ENCODE measurements at regions not wholly inside any gene's neighbourhood (a gene's known extent, or its start where the extent isn't known, plus 50 kb on each side); places are given as distances from the start of the nearest gene placed in this dataset.

DNA sequence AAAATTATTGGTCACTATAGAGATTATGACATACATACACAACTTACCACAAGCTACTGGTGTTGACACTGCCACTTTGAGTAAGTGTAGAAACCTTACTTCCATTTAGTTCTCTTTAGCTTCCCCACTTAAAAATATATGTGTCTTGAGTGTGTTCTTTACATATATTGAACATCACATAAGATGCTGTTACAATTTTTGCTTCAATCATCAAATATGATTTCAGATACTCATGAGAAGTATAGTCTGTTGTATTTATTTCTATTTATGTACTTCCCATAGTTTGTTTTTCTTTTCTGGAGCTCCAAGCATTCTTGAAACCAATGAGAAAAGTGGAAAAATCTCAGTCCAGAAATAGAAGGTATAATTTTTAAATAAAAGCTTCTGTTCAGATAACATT lies 102.7 kb upstream of the SDK1 start (continued):
- TF ChIP-seq, protein P1, sequence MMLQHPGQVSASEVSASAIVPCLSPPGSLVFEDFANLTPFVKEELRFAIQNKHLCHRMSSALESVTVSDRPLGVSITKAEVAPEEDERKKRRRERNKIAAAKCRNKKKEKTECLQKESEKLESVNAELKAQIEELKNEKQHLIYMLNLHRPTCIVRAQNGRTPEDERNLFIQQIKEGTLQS (CRISPR knock-in tag; conservative IDR thresholded peaks at IDR 0.05): no peak
- no peak for TF ChIP-seq ZNF263 (CRISPR knock-in tag; IDR thresholded peaks at IDR 0.05; ENCODE audit: low read depth)
- TF ChIP-seq, protein P2, sequence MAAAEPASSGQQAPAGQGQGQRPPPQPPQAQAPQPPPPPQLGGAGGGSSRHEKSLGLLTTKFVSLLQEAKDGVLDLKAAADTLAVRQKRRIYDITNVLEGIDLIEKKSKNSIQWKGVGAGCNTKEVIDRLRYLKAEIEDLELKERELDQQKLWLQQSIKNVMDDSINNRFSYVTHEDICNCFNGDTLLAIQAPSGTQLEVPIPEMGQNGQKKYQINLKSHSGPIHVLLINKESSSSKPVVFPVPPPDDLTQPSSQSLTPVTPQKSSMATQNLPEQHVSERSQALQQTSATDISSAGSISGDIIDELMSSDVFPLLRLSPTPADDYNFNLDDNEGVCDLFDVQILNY (CRISPR knock-in tag; IDR thresholded peaks at IDR 0.05): no peak
- no peak for TF ChIP-seq OVOL2 (CRISPR knock-in tag; IDR thresholded peaks at IDR 0.05; ENCODE audit: borderline replicate concordance)
- TF ChIP-seq, protein P3, sequence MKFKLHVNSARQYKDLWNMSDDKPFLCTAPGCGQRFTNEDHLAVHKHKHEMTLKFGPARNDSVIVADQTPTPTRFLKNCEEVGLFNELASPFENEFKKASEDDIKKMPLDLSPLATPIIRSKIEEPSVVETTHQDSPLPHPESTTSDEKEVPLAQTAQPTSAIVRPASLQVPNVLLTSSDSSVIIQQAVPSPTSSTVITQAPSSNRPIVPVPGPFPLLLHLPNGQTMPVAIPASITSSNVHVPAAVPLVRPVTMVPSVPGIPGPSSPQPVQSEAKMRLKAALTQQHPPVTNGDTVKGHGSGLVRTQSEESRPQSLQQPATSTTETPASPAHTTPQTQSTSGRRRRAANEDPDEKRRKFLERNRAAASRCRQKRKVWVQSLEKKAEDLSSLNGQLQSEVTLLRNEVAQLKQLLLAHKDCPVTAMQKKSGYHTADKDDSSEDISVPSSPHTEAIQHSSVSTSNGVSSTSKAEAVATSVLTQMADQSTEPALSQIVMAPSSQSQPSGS (CRISPR knock-in tag; IDR thresholded peaks at IDR 0.05; ENCODE audit: borderline replicate concordance, low read depth): no peak
- TF ChIP-seq, protein P4, sequence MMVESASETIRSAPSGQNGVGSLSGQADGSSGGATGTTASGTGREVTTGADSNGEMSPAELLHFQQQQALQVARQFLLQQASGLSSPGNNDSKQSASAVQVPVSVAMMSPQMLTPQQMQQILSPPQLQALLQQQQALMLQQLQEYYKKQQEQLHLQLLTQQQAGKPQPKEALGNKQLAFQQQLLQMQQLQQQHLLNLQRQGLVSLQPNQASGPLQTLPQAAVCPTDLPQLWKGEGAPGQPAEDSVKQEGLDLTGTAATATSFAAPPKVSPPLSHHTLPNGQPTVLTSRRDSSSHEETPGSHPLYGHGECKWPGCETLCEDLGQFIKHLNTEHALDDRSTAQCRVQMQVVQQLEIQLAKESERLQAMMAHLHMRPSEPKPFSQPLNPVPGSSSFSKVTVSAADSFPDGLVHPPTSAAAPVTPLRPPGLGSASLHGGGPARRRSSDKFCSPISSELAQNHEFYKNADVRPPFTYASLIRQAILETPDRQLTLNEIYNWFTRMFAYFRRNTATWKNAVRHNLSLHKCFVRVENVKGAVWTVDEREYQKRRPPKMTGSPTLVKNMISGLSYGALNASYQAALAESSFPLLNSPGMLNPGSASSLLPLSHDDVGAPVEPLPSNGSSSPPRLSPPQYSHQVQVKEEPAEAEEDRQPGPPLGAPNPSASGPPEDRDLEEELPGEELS (CRISPR knock-in tag; IDR thresholded peaks at IDR 0.05): no peak
- TF ChIP-seq, protein P5, sequence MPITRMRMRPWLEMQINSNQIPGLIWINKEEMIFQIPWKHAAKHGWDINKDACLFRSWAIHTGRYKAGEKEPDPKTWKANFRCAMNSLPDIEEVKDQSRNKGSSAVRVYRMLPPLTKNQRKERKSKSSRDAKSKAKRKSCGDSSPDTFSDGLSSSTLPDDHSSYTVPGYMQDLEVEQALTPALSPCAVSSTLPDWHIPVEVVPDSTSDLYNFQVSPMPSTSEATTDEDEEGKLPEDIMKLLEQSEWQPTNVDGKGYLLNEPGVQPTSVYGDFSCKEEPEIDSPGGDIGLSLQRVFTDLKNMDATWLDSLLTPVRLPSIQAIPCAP (CRISPR knock-in tag; IDR thresholded peaks at IDR 0.05): no peak

DNA sequence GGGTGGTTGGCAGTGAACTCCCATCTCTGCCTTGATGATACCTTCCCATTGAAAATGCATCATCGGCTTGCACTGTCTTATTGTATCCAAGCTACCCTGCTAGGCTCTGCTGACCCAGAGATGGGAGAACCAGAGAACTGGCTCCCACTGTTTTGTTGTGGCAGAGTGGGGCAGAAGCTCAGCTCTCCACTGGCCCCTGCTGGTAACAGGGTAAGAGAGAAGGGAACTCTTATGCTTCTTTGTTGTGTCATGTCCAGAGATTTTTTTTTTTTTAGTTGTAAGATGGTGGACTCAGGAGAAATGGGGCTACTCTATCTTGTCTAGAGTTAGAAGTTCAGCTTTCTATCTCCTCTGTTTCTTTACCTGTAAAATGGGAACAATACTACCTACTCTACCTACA lies 100.5 kb upstream of the SDK1 start:
- Mint-ChIP-seq H3K4me3 (no peak overlapping the region), H3K27ac (no peak overlapping the region), H3K27me3 (ENCODE audit: low read depth) (no peaks in the 10 kb centered on the region; the same call in 1 of the 2 replicates), H3K9me3 (peaks cover 10% of the 10 kb centered on the region), H3K36me3 (no peaks in the 10 kb centered on the region), H3K4me1 (peaks cover 30% of the 10 kb centered on the region)
- ChIA-PET CTCF (interaction anchor here (0.7 to 1.7 kb wide), 17 partner anchors 9 to 473 kb away, joined by 3 to 7 read pairs (median 4); partner anchors contain the start of gene SDK1), POLR2A (no interaction called here)
- peak; percentile 93 for ATAC-seq
- DNase-seq (ENCODE audit: low spot score): peak; percentile 72
- TF ChIP-seq IRF2 (CRISPR knock-in tag; IDR thresholded peaks at IDR 0.05; ENCODE audit: borderline replicate concordance, low read depth) (no peak), TEAD1 (CRISPR knock-in tag; IDR thresholded peaks at IDR 0.05) (no peak), ELF4 (CRISPR knock-in tag; IDR thresholded peaks at IDR 0.05; ENCODE audit: low read depth) (no peak), MXD4 (CRISPR knock-in tag; IDR thresholded peaks at IDR 0.05; ENCODE audit: borderline replicate concordance) (no peak), ETV6 (CRISPR knock-in tag; IDR thresholded peaks at IDR 0.05) (no peak)
- TF ChIP-seq, protein P6, sequence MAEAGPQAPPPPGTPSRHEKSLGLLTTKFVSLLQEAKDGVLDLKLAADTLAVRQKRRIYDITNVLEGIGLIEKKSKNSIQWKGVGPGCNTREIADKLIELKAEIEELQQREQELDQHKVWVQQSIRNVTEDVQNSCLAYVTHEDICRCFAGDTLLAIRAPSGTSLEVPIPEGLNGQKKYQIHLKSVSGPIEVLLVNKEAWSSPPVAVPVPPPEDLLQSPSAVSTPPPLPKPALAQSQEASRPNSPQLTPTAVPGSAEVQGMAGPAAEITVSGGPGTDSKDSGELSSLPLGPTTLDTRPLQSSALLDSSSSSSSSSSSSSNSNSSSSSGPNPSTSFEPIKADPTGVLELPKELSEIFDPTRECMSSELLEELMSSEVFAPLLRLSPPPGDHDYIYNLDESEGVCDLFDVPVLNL (CRISPR knock-in tag; IDR thresholded peaks at IDR 0.05; ENCODE audit: borderline replicate concordance, low read depth): no peak
- TF ChIP-seq, protein P7, sequence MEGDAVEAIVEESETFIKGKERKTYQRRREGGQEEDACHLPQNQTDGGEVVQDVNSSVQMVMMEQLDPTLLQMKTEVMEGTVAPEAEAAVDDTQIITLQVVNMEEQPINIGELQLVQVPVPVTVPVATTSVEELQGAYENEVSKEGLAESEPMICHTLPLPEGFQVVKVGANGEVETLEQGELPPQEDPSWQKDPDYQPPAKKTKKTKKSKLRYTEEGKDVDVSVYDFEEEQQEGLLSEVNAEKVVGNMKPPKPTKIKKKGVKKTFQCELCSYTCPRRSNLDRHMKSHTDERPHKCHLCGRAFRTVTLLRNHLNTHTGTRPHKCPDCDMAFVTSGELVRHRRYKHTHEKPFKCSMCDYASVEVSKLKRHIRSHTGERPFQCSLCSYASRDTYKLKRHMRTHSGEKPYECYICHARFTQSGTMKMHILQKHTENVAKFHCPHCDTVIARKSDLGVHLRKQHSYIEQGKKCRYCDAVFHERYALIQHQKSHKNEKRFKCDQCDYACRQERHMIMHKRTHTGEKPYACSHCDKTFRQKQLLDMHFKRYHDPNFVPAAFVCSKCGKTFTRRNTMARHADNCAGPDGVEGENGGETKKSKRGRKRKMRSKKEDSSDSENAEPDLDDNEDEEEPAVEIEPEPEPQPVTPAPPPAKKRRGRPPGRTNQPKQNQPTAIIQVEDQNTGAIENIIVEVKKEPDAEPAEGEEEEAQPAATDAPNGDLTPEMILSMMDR (IDR thresholded peaks at IDR 0.05): peak; percentile 31

DNA sequence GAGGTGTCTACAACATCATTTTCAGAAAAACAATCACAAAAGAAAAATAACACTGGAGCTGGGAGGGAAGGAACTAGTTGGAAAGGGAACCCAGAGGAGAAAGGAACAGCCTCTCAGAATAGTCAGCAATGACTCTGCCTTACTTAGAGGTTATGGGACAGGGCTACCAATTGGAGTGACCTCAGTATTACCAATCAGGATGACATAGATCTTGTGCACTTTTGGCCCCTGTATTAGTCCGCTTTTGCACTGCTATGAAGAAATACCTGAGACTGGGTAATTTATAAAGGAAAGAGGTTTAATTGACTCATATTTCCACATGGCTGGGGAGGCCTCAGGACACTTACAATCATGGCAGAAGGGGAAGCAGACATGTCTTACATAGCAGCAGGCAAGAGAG lies 99.7 kb upstream of the SDK1 start:
- no peaks in the 10 kb centered on the region; the same call in 1 of the 2 replicates for H3K27me3 Mint-ChIP-seq (ENCODE audit: low read depth)
- peak overlapping the region; percentile 3; the same call in 1 of the 2 replicates for H3K27ac Mint-ChIP-seq
- peaks cover 22% of the 10 kb centered on the region for H3K4me1 Mint-ChIP-seq
- TF ChIP-seq ZNF263 (CRISPR knock-in tag; IDR thresholded peaks at IDR 0.05; ENCODE audit: low read depth) (no peak), IRF2 (CRISPR knock-in tag; IDR thresholded peaks at IDR 0.05; ENCODE audit: borderline replicate concordance, low read depth) (no peak)
- TF ChIP-seq, protein P8, sequence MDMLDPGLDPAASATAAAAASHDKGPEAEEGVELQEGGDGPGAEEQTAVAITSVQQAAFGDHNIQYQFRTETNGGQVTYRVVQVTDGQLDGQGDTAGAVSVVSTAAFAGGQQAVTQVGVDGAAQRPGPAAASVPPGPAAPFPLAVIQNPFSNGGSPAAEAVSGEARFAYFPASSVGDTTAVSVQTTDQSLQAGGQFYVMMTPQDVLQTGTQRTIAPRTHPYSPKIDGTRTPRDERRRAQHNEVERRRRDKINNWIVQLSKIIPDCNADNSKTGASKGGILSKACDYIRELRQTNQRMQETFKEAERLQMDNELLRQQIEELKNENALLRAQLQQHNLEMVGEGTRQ (CRISPR knock-in tag; IDR thresholded peaks at IDR 0.05): no peak
- TF ChIP-seq, protein P9, sequence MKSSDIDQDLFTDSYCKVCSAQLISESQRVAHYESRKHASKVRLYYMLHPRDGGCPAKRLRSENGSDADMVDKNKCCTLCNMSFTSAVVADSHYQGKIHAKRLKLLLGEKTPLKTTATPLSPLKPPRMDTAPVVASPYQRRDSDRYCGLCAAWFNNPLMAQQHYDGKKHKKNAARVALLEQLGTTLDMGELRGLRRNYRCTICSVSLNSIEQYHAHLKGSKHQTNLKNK (CRISPR knock-in tag; IDR thresholded peaks at IDR 0.05): no peak
- TF ChIP-seq, protein P10, sequence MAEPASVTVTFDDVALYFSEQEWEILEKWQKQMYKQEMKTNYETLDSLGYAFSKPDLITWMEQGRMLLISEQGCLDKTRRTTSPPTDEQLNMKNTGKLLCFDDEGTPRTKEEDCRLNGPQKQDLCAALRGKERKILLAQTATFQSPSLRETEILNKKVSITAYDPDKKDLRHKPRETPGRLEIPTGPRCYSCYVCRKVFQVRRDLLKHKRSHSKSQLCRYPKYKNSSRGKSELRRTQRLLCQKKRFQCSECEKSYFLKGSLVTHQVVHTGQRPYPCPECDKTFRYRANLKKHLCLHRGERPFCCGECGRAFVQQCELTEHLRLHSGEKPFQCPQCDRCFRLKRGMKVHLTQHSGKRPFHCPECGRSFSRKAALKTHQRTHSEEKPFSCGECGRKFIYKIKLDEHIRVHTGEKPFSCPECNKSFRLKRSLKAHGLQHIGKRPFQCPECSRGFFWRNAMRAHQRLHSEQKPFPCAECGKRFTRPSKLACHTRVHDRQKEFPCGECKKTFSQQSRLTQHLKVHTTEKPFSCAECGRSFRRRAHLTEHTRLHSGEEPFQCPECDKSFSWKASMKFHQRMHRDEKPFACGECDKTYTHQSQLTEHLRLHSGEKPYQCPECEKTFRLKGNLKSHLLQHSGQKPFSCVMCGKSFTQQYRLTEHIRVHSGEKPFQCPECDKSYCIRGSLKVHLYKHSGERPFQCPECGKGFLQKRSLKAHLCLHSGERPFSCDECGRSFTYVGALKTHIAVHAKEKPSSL (CRISPR knock-in tag; conservative IDR thresholded peaks at IDR 0.05): no peak
- TF ChIP-seq, protein P1 (CRISPR knock-in tag; conservative IDR thresholded peaks at IDR 0.05): no peak
- no peak overlapping the region for H3K4me3 Mint-ChIP-seq
- H3K9me3 Mint-ChIP-seq: peaks cover 10% of the 10 kb centered on the region
- ChIA-PET CTCF (interaction anchor here (1.1 to 1.7 kb wide), 8 partner anchors 23 to 472 kb away, joined by 3 to 7 read pairs (median 4); partner anchors contain the start of gene SDK1), POLR2A (no interaction called here)
- H3K36me3 Mint-ChIP-seq: no peaks in the 10 kb centered on the region
- ATAC-seq (no peak), DNase-seq (ENCODE audit: low spot score) (no peak)

Measured in WTC11 (cell line).